ENCODE measurements at regions not wholly inside any gene's neighbourhood (a gene's known extent, or its start where the extent isn't known, plus 50 kb on each side); places are given as distances from the start of the nearest gene placed in this dataset.

DNA sequence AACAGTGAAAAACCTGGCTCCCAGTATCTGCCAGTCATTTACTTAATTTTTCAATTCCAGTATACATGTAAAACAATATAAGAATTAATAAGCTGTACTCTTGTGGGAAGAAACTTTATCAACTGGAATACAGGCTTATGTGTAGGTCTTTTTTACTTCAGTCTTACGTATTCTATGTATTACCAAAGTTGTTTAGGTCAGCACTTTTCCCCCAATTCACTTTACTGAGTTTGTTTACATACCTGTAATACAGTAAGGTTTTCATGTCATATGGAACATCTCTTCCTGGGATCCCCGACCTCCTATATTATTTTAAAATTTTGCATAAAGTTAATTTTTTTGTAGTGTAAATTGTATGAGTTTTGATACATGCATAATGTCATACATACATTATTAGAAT lies 181.8 kb upstream of the OLFM3 start:
- TF ChIP-seq, protein P1, sequence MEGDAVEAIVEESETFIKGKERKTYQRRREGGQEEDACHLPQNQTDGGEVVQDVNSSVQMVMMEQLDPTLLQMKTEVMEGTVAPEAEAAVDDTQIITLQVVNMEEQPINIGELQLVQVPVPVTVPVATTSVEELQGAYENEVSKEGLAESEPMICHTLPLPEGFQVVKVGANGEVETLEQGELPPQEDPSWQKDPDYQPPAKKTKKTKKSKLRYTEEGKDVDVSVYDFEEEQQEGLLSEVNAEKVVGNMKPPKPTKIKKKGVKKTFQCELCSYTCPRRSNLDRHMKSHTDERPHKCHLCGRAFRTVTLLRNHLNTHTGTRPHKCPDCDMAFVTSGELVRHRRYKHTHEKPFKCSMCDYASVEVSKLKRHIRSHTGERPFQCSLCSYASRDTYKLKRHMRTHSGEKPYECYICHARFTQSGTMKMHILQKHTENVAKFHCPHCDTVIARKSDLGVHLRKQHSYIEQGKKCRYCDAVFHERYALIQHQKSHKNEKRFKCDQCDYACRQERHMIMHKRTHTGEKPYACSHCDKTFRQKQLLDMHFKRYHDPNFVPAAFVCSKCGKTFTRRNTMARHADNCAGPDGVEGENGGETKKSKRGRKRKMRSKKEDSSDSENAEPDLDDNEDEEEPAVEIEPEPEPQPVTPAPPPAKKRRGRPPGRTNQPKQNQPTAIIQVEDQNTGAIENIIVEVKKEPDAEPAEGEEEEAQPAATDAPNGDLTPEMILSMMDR (IDR thresholded peaks at IDR 0.05) = no peak
- no peak for TF ChIP-seq POLR2A (IDR thresholded peaks at IDR 0.05)

All from tibial nerve (tissue), 3 donors.